ENCODE measurements at regions not wholly inside any gene's neighbourhood (a gene's known extent, or its start where the extent isn't known, plus 50 kb on each side); places are given as distances from the start of the nearest gene placed in this dataset.

- no peak for DNase-seq (ENCODE audit: low read depth in 2 of 3, low spot score in 2 of 3)
These were observed 291.3 kb upstream of the PHYHIPL start for GRCh38 chr10:58885146-58885545.

GRCh38 chr10:58885686-58886345 lies 290.6 kb upstream of the PHYHIPL start:
- DNase-seq (ENCODE audit: low read depth in 2 of 3, low spot score in 2 of 3) = no peak

GRCh38 chr10:58886406-58886805 lies 290.0 kb upstream of the PHYHIPL start:
- DNase-seq (ENCODE audit: low read depth in 2 of 3, low spot score in 2 of 3) = no peak

- no peak for DNase-seq (ENCODE audit: low read depth in 2 of 3, low spot score in 2 of 3)
These were observed 289.0 kb upstream of the PHYHIPL start for GRCh38 chr10:58887474-58887873.

GRCh38 chr10:58888957-58889356 lies 287.5 kb upstream of the PHYHIPL start:
- no peak for DNase-seq (ENCODE audit: low read depth in 2 of 3, low spot score in 2 of 3)

GRCh38 chr10:58892031-58892531 lies 284.4 kb upstream of the PHYHIPL start:
- no peak for DNase-seq (ENCODE audit: low read depth in 2 of 3, low spot score in 2 of 3)

- no peak for DNase-seq (ENCODE audit: low read depth in 2 of 3, low spot score in 2 of 3)
These were observed 281.5 kb upstream of the PHYHIPL start for GRCh38 chr10:58894929-58895328.

GRCh38 chr10:58896229-58896628 lies 280.2 kb upstream of the PHYHIPL start:
- no peak for DNase-seq (ENCODE audit: low read depth in 2 of 3, low spot score in 2 of 3)

- DNase-seq (ENCODE audit: low read depth in 2 of 3, low spot score in 2 of 3) = no peak
These were observed 279.2 kb upstream of the PHYHIPL start for GRCh38 chr10:58897236-58897635.

- no peak for DNase-seq (ENCODE audit: low read depth in 2 of 3, low spot score in 2 of 3)
These were observed 278.7 kb upstream of the PHYHIPL start for GRCh38 chr10:58897708-58898107.

GRCh38 chr10:58898854-58899573 lies 277.4 kb upstream of the PHYHIPL start:
- no peak for DNase-seq (ENCODE audit: low read depth in 2 of 3, low spot score in 2 of 3)

- DNase-seq (ENCODE audit: low read depth in 2 of 3, low spot score in 2 of 3) = no peak
These were observed 275.3 kb upstream of the PHYHIPL start for GRCh38 chr10:58901092-58901646.

- DNase-seq (ENCODE audit: low read depth in 2 of 3, low spot score in 2 of 3) = no peak
These were observed 273.4 kb upstream of the PHYHIPL start for GRCh38 chr10:58903071-58903470.

- no peak for DNase-seq (ENCODE audit: low read depth in 2 of 3, low spot score in 2 of 3)
These were observed 266.6 kb upstream of the PHYHIPL start for GRCh38 chr10:58909881-58910280.

GRCh38 chr10:58913717-58914116 lies 262.7 kb upstream of the PHYHIPL start:
- DNase-seq (ENCODE audit: low read depth in 2 of 3, low spot score in 2 of 3) = no peak

GRCh38 chr10:58918887-58919286 lies 257.6 kb upstream of the PHYHIPL start:
- no peak for DNase-seq (ENCODE audit: low read depth in 2 of 3, low spot score in 2 of 3)

GRCh38 chr10:58919927-58920654 lies 256.4 kb upstream of the PHYHIPL start:
- no peak for DNase-seq (ENCODE audit: low read depth in 2 of 3, low spot score in 2 of 3)

- DNase-seq (ENCODE audit: low read depth in 2 of 3, low spot score in 2 of 3) = no peak
These were observed 255.8 kb upstream of the PHYHIPL start for GRCh38 chr10:58920655-58921003.

GRCh38 chr10:58921421-58921855 lies 255.0 kb upstream of the PHYHIPL start:
- no peak for DNase-seq (ENCODE audit: low read depth in 2 of 3, low spot score in 2 of 3)

GRCh38 chr10:58925381-58925780 lies 251.1 kb upstream of the PHYHIPL start:
- DNase-seq (ENCODE audit: low read depth in 2 of 3, low spot score in 2 of 3) = no peak

- no peak for DNase-seq (ENCODE audit: low read depth in 2 of 3, low spot score in 2 of 3)
These were observed 245.9 kb upstream of the PHYHIPL start for GRCh38 chr10:58930500-58930899.

All from hematopoietic multipotent progenitor cell (in vitro differentiated cells).